ENCODE measurements at regions not wholly inside any gene's neighbourhood (a gene's known extent, or its start where the extent isn't known, plus 50 kb on each side); places are given as distances from the start of the nearest gene placed in this dataset.

- no peaks in the 10 kb centered on the region for H3K27me3 ChIP-seq (ENCODE audit: control insufficient read depth in 3 of 3, insufficient read depth in 3 of 3, low read length in 2 of 3)
- peak in 2 of 3 donors; percentile 80 to 94 for DNase-seq
- TF ChIP-seq, protein P1, sequence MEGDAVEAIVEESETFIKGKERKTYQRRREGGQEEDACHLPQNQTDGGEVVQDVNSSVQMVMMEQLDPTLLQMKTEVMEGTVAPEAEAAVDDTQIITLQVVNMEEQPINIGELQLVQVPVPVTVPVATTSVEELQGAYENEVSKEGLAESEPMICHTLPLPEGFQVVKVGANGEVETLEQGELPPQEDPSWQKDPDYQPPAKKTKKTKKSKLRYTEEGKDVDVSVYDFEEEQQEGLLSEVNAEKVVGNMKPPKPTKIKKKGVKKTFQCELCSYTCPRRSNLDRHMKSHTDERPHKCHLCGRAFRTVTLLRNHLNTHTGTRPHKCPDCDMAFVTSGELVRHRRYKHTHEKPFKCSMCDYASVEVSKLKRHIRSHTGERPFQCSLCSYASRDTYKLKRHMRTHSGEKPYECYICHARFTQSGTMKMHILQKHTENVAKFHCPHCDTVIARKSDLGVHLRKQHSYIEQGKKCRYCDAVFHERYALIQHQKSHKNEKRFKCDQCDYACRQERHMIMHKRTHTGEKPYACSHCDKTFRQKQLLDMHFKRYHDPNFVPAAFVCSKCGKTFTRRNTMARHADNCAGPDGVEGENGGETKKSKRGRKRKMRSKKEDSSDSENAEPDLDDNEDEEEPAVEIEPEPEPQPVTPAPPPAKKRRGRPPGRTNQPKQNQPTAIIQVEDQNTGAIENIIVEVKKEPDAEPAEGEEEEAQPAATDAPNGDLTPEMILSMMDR (IDR thresholded peaks at IDR 0.05; ENCODE audit: control extremely low read depth, extremely low read depth): no peak
- ATAC-seq (ENCODE audit: insufficient read depth, low FRiP score): no peak
- H3K4me3 ChIP-seq: no peak overlapping the region
- no peak overlapping the region for H3K9ac ChIP-seq (ENCODE audit: insufficient read depth in 1 of 2, low read length in 2 of 2)
- peaks cover 0 to 5% (median 1%) of the 10 kb centered on the region in 4 donors for H3K9me3 ChIP-seq (ENCODE audit: control insufficient read depth in 4 of 4, insufficient read depth in 3 of 4, low read length in 3 of 4)
- H3K36me3 ChIP-seq (ENCODE audit: control insufficient read depth in 4 of 4, insufficient read depth in 4 of 4, low read length in 4 of 4): no peaks in the 10 kb centered on the region
- no peak overlapping the region for H3K27ac ChIP-seq (ENCODE audit: low read depth in 1 of 2, low read length in 1 of 2)
- no peaks in the 10 kb centered on the region for H3K4me1 ChIP-seq (ENCODE audit: control insufficient read depth in 5 of 5, insufficient read depth in 5 of 5, low read length in 5 of 5)
Observed at GRCh38 chr3:26171006-26171405, 381.1 kb downstream of the OXSM start.

DNA sequence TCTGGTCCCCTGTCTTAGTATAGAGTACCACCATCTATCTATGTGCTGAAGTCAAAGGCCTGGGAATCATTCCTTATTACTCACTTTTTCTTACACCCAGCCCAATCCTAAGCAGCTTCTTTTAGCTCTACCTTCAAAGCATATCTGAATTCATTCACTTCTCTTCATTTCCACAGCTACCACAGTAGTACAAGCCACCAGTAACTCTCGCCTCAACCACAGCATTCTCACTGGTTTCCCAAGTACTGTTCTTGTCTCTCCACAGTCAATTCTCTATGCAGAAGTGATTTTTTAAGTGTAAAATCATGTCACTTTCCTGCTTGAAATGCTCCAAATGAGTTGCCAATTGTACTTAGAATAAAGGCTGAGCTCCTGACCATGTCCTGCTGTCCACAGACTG, 401.7 kb downstream of the OXSM start:
- Histone ChIP-seq H3K9ac (ENCODE audit: insufficient read depth in 1 of 2, low read length in 2 of 2) (no peak overlapping the region), H3K4me3 (no peak overlapping the region), H3K36me3 (ENCODE audit: control insufficient read depth in 4 of 4, insufficient read depth in 4 of 4, low read length in 4 of 4) (no peaks in the 10 kb centered on the region), H3K9me3 (ENCODE audit: control insufficient read depth in 4 of 4, insufficient read depth in 3 of 4, low read length in 3 of 4) (peaks cover 0 to 5% (median 1%) of the 10 kb centered on the region in 4 donors), H3K27me3 (ENCODE audit: control insufficient read depth in 3 of 3, insufficient read depth in 3 of 3, low read length in 2 of 3) (no peaks in the 10 kb centered on the region), H3K27ac (ENCODE audit: low read depth in 1 of 2, low read length in 1 of 2) (no peak overlapping the region), H3K4me1 (ENCODE audit: control insufficient read depth in 5 of 5, insufficient read depth in 5 of 5, low read length in 5 of 5) (no peaks in the 10 kb centered on the region)
- ATAC-seq (ENCODE audit: insufficient read depth, low FRiP score): no peak
- WGBS, 2 donors: 96 to 98% methylated on average over 1 of the region's 1 CpG
- DNase-seq: no peak
- TF ChIP-seq, protein P1 (IDR thresholded peaks at IDR 0.05; ENCODE audit: control extremely low read depth, extremely low read depth): no peak

GRCh38 chr3:26193558-26193957, 403.7 kb downstream of the OXSM start:
- no peak for ATAC-seq (ENCODE audit: insufficient read depth, low FRiP score)
- DNase-seq: no peak

GRCh38 chr3:26196781-26197180, 406.9 kb downstream of the OXSM start:
- H3K9ac ChIP-seq (ENCODE audit: insufficient read depth in 1 of 2, low read length in 2 of 2): no peak overlapping the region
- H3K4me3 ChIP-seq: no peak overlapping the region
- no peaks in the 10 kb centered on the region for H3K4me1 ChIP-seq (ENCODE audit: control insufficient read depth in 5 of 5, insufficient read depth in 5 of 5, low read length in 5 of 5)
- DNase-seq (no peak), ATAC-seq (ENCODE audit: insufficient read depth, low FRiP score) (no peak)
- H3K36me3 ChIP-seq (ENCODE audit: control insufficient read depth in 4 of 4, insufficient read depth in 4 of 4, low read length in 4 of 4): no peaks in the 10 kb centered on the region
- H3K27me3 ChIP-seq (ENCODE audit: control insufficient read depth in 3 of 3, insufficient read depth in 3 of 3, low read length in 2 of 3): no peaks in the 10 kb centered on the region
- peaks cover 0 to 5% (median 1%) of the 10 kb centered on the region in 4 donors for H3K9me3 ChIP-seq (ENCODE audit: control insufficient read depth in 4 of 4, insufficient read depth in 3 of 4, low read length in 3 of 4)
- TF ChIP-seq, protein P1 (IDR thresholded peaks at IDR 0.05; ENCODE audit: control extremely low read depth, extremely low read depth): no peak
- H3K27ac ChIP-seq (ENCODE audit: low read depth in 1 of 2, low read length in 1 of 2): no peak overlapping the region

More at GRCh38 chr3:26193558-26193957, 403.7 kb downstream of the OXSM start:
- peaks cover 0 to 5% (median 1%) of the 10 kb centered on the region in 4 donors for H3K9me3 ChIP-seq (ENCODE audit: control insufficient read depth in 4 of 4, insufficient read depth in 3 of 4, low read length in 3 of 4)
- no peaks in the 10 kb centered on the region for H3K36me3 ChIP-seq (ENCODE audit: control insufficient read depth in 4 of 4, insufficient read depth in 4 of 4, low read length in 4 of 4)
- H3K27ac ChIP-seq (ENCODE audit: low read depth in 1 of 2, low read length in 1 of 2): no peak overlapping the region
- H3K4me1 ChIP-seq (ENCODE audit: control insufficient read depth in 5 of 5, insufficient read depth in 5 of 5, low read length in 5 of 5): no peaks in the 10 kb centered on the region
- H3K27me3 ChIP-seq (ENCODE audit: control insufficient read depth in 3 of 3, insufficient read depth in 3 of 3, low read length in 2 of 3): no peaks in the 10 kb centered on the region
- TF ChIP-seq, protein P1 (IDR thresholded peaks at IDR 0.05; ENCODE audit: control extremely low read depth, extremely low read depth): no peak
- no peak overlapping the region for H3K4me3 ChIP-seq
- WGBS, 2 donors: 63 to 81% methylated on average over 3 of the region's 3 CpGs
- H3K9ac ChIP-seq (ENCODE audit: insufficient read depth in 1 of 2, low read length in 2 of 2): no peak overlapping the region
